CD8-positive, alpha-beta memory T cell (primary cell): ENCODE measurements at regions not wholly inside any gene's neighbourhood (a gene's known extent, or its start where the extent isn't known, plus 50 kb on each side); places are given as distances from the start of the nearest gene placed in this dataset.

Experiments
- CTCF ChIA-PET: fragments of 350-600 bp; sonication (Branson Sonifier 250); formaldehyde crosslinking; loops from one replicate; lab custom pipeline; 2021; ENCODE audit warnings: antibody characterized with exemption; lab: Charles Lee
- POLR2A ChIA-PET: fragments of 350-600 bp; sonication (Branson Sonifier 250); formaldehyde crosslinking; loops from one replicate; lab custom pipeline; 2021; ENCODE audit warnings: antibody characterized with exemption; lab: Charles Lee
- DNase-seq, 5 donors: peaks; one replicate each; pipeline versions ENCODE4 v3.0.0 to v3.0.0-alpha.2; 2020 to 2022; ENCODE audit warnings: mixed read lengths in 1 of 5
- H3K27ac ChIP-seq: one replicate; pipeline ENCODE4 v1.7.0; 2013; ENCODE audit warnings: low read depth, mild to moderate bottlenecking, low read length, moderate library complexity
- H3K27me3 ChIP-seq: 2 replicates; pipeline ENCODE4 v1.7.0; 2013; ENCODE audit warnings: low read length, mild to moderate bottlenecking; ENCODE audit not compliant: insufficient read depth, poor library complexity, severe bottlenecking
- H3K36me3 ChIP-seq: 2 replicates; pipeline ENCODE4 v1.7.0; 2013; ENCODE audit warnings: mild to moderate bottlenecking, low read length, moderate library complexity; ENCODE audit not compliant: insufficient read depth
- H3K4me1 ChIP-seq: 2 replicates; pipeline ENCODE4 v1.7.0; 2013; ENCODE audit warnings: mild to moderate bottlenecking, low read length, moderate library complexity; ENCODE audit not compliant: insufficient read depth
- H3K4me3 ChIP-seq: 2 replicates; pipeline ENCODE4 v1.7.0; 2013; ENCODE audit warnings: mild to moderate bottlenecking, low read length
- H3K9me3 ChIP-seq: 2 replicates; pipeline ENCODE4 v1.7.0; 2013; ENCODE audit warnings: mild to moderate bottlenecking, low read length
- H3K27ac Mint-ChIP-seq, 8 donors: one replicate each; pipeline ENCODE4 v1.8.0; 2020 to 2021; ENCODE audit warnings: mixed read lengths in 8 of 8, mild to moderate bottlenecking in 6 of 8, inconsistent platforms in 3 of 8, moderate library complexity in 3 of 8
- H3K27me3 Mint-ChIP-seq, 2 donors: one replicate each; pipeline ENCODE4 v1.8.0; 2020 to 2021; ENCODE audit warnings: mixed read lengths in 2 of 2, mild to moderate bottlenecking in 1 of 2, moderate library complexity in 1 of 2
- H3K36me3 Mint-ChIP-seq, 3 donors: one replicate each; pipeline ENCODE4 v1.8.0; 2020 to 2021; ENCODE audit warnings: mixed read lengths in 3 of 3, inconsistent platforms in 1 of 3, mild to moderate bottlenecking in 1 of 3
- H3K4me1 Mint-ChIP-seq, 3 donors: one replicate each; pipeline ENCODE4 v1.8.0; 2020 to 2021; ENCODE audit warnings: mixed read lengths in 3 of 3, inconsistent platforms in 1 of 3, mild to moderate bottlenecking in 1 of 3
- H3K4me3 Mint-ChIP-seq, 7 donors: one replicate each; pipeline ENCODE4 v1.8.0; 2020 to 2021; ENCODE audit warnings: mixed read lengths in 7 of 7, mild to moderate bottlenecking in 6 of 7, moderate library complexity in 4 of 7, inconsistent platforms in 2 of 7
- H3K9me3 Mint-ChIP-seq, 5 donors: one replicate each; pipeline ENCODE4 v1.8.0; 2020 to 2022; ENCODE audit warnings: mixed read lengths in 5 of 5, mild to moderate bottlenecking in 3 of 5, moderate library complexity in 2 of 5, inconsistent platforms in 1 of 5

GRCh38 chr5:152864991-152865390, 459.9 kb upstream of the NMUR2 start:
- Mint-ChIP-seq H3K36me3 (no peaks in the 10 kb centered on the region), H3K27ac (no peak overlapping the region), H3K4me1 (no peaks in the 10 kb centered on the region), H3K27me3 (no peaks in the 10 kb centered on the region), H3K4me3 (no peak overlapping the region), H3K9me3 (peaks cover 0 to 18% (median 5%) of the 10 kb centered on the region in 5 donors)
- no peak overlapping the region for H3K27ac ChIP-seq
- ChIA-PET POLR2A (no interaction called here), CTCF (no interaction called here)
- H3K27me3 ChIP-seq: no peaks in the 10 kb centered on the region
- H3K4me1 ChIP-seq: no peaks in the 10 kb centered on the region
- no peaks in the 10 kb centered on the region for H3K9me3 ChIP-seq
- no peaks in the 10 kb centered on the region for H3K36me3 ChIP-seq
- no peak overlapping the region for H3K4me3 ChIP-seq
- no peak for DNase-seq

GRCh38 chr5:152869971-152870370, 464.9 kb upstream of the NMUR2 start:
- Histone ChIP-seq H3K36me3 (no peaks in the 10 kb centered on the region), H3K9me3 (no peaks in the 10 kb centered on the region), H3K4me1 (no peaks in the 10 kb centered on the region), H3K4me3 (no peak overlapping the region), H3K27ac (no peak overlapping the region), H3K27me3 (no peaks in the 10 kb centered on the region)
- DNase-seq: no peak
- Mint-ChIP-seq H3K9me3 (peaks cover 0 to 28% (median 2%) of the 10 kb centered on the region in 5 donors), H3K36me3 (no peaks in the 10 kb centered on the region), H3K4me1 (no peaks in the 10 kb centered on the region), H3K27me3 (no peaks in the 10 kb centered on the region), H3K4me3 (no peak overlapping the region), H3K27ac (no peak overlapping the region)
- ChIA-PET CTCF (no interaction called here), POLR2A (no interaction called here)

DNA sequence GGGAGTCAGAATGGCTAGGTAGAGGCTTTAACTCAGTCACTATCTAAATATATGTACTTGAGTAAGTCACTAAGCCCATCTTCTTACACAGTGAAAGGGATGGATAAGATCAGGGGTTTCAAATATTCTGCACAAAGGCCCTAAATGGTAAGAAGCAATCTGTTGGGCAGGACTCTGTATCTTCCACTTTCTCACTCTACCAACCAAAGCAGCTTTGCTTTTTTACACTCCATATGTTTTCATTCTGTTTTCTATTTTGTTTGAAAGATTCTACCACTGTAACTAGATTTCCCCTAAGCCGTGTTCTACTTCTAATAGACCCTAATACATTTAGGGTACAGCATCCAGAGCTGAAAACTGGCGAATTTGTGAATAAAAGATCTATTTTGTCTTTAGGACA, 477.5 kb upstream of the NMUR2 start:
- Mint-ChIP-seq H3K9me3 (peaks cover 3 to 26% (median 3%) of the 10 kb centered on the region in 5 donors), H3K4me3 (no peak overlapping the region), H3K4me1 (no peaks in the 10 kb centered on the region), H3K27ac (no peak overlapping the region), H3K36me3 (no peaks in the 10 kb centered on the region), H3K27me3 (no peaks in the 10 kb centered on the region)
- Histone ChIP-seq H3K27ac (no peak overlapping the region), H3K27me3 (no peaks in the 10 kb centered on the region), H3K9me3 (no peaks in the 10 kb centered on the region), H3K4me1 (no peaks in the 10 kb centered on the region), H3K4me3 (no peak overlapping the region), H3K36me3 (no peaks in the 10 kb centered on the region)
- DNase-seq: no peak
- POLR2A ChIA-PET: no interaction called here
- CTCF ChIA-PET: no interaction called here

DNA sequence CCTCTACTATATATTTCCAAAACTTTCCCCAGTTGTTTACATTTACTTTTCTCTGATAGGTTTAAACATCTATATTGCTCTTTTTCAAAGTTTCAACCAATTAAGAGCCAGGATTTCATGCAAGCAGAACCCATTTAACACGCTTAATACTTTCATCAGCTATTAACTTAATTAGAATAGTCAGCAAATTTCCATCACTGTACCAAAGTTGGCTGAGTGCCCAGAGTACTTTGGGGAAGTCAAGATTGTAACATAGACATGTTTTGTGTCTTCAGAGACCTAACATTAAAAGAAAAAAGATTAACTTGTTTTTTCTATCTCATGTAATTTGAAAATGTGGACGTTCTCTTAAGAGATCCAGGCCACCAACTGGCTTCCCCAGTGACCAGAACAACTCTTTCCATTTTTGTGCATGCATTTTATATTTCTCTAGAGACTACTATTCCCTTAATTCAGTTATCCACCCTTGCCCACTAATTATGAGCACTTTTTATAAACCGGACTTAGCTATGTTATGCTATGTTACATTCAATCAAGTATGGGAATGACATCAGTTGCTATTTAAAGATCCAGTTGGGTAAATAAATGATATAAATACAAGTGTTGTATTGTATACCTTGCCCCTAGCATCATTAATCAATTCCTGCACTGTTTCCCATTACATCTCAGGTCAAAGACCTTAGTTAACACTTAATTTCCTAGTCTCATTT, 478.1 kb upstream of the NMUR2 start:
- Histone ChIP-seq H3K9me3 (no peaks in the 10 kb centered on the region), H3K4me3 (no peak overlapping the region), H3K27me3 (no peaks in the 10 kb centered on the region), H3K4me1 (no peaks in the 10 kb centered on the region), H3K36me3 (no peaks in the 10 kb centered on the region), H3K27ac (no peak overlapping the region)
- peaks cover 3 to 26% (median 3%) of the 10 kb centered on the region in 5 donors for H3K9me3 Mint-ChIP-seq
- no peak overlapping the region for H3K27ac Mint-ChIP-seq
- ChIA-PET POLR2A (no interaction called here), CTCF (no interaction called here)
- no peak for DNase-seq
- no peaks in the 10 kb centered on the region for H3K36me3 Mint-ChIP-seq
- no peak overlapping the region for H3K4me3 Mint-ChIP-seq
- H3K4me1 Mint-ChIP-seq: no peaks in the 10 kb centered on the region
- no peaks in the 10 kb centered on the region for H3K27me3 Mint-ChIP-seq

DNA sequence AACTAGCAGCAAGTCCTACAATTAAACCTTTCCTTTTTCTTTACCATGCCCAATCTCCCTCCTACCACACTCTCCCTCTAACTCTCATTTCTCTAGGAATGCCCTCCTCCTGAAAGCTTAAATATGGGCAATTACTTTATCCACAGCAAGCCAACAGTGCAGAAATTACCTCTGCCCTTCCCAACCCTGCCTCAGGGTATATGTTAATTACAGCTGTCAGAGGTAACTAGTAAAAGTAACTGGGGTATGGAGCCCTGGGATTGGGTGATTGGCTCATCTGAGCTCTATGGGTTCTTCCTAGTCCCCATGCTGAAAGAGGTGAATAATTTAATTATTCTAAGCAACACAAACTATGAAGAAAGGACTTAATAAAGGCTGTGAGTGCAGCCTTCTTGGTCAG, 478.9 kb upstream of the NMUR2 start:
- Histone ChIP-seq H3K27me3 (no peaks in the 10 kb centered on the region), H3K36me3 (no peaks in the 10 kb centered on the region), H3K27ac (no peak overlapping the region), H3K4me3 (no peak overlapping the region), H3K4me1 (no peaks in the 10 kb centered on the region), H3K9me3 (no peaks in the 10 kb centered on the region)
- peaks cover 0 to 26% (median 3%) of the 10 kb centered on the region in 5 donors for H3K9me3 Mint-ChIP-seq
- H3K4me3 Mint-ChIP-seq: no peak overlapping the region
- H3K4me1 Mint-ChIP-seq: no peaks in the 10 kb centered on the region
- POLR2A ChIA-PET: no interaction called here
- CTCF ChIA-PET: no interaction called here
- DNase-seq: no peak
- peak overlapping the region in 1 of 8 donors; percentile 72 for H3K27ac Mint-ChIP-seq
- H3K27me3 Mint-ChIP-seq: no peaks in the 10 kb centered on the region
- H3K36me3 Mint-ChIP-seq: no peaks in the 10 kb centered on the region

GRCh38 chr5:152900332-152900731, 495.3 kb upstream of the NMUR2 start:
- no peaks in the 10 kb centered on the region for H3K4me1 ChIP-seq
- CTCF ChIA-PET: no interaction called here
- H3K9me3 ChIP-seq: no peaks in the 10 kb centered on the region
- no peak overlapping the region for H3K27ac Mint-ChIP-seq
- no peaks in the 10 kb centered on the region for H3K36me3 ChIP-seq
- no peak overlapping the region for H3K27ac ChIP-seq
- H3K27me3 Mint-ChIP-seq: no peaks in the 10 kb centered on the region
- no peaks in the 10 kb centered on the region for H3K36me3 Mint-ChIP-seq
- POLR2A ChIA-PET: no interaction called here
- no peak overlapping the region for H3K4me3 Mint-ChIP-seq
- DNase-seq: no peak
- no peaks in the 10 kb centered on the region for H3K27me3 ChIP-seq
- no peak overlapping the region for H3K4me3 ChIP-seq
- no peaks in the 10 kb centered on the region for H3K4me1 Mint-ChIP-seq
- peaks cover 2 to 7% (median 4%) of the 10 kb centered on the region in 5 donors for H3K9me3 Mint-ChIP-seq

DNA sequence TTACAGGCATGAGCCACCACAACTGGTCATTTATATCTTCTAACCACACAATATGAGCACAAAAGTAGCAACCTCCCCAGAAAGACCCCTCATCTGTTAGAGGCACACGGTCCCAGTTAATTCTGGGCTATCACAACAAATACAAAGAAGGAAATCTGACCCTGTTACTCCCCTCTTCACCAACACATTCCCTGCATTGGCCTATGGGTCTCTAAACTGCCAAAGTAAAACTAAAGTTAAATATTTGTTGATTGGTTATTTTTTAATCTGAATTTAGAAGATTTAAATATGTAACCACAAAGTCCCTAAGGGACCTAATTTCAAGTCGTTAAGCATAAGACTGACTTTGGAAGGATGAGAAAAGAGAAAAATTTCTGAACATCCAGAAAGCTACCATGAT, 496.7 kb upstream of the NMUR2 start:
- no peak overlapping the region for H3K27ac ChIP-seq
- H3K27me3 ChIP-seq: no peaks in the 10 kb centered on the region
- POLR2A ChIA-PET: no interaction called here
- Mint-ChIP-seq H3K9me3 (peaks cover under 1 to 12% (median 4%) of the 10 kb centered on the region in 5 donors), H3K27me3 (no peaks in the 10 kb centered on the region), H3K4me3 (no peak overlapping the region), H3K4me1 (no peaks in the 10 kb centered on the region), H3K27ac (no peak overlapping the region), H3K36me3 (no peaks in the 10 kb centered on the region)
- H3K4me1 ChIP-seq: no peaks in the 10 kb centered on the region
- CTCF ChIA-PET: no interaction called here
- H3K9me3 ChIP-seq: no peaks in the 10 kb centered on the region
- no peaks in the 10 kb centered on the region for H3K36me3 ChIP-seq
- DNase-seq: no peak
- H3K4me3 ChIP-seq: no peak overlapping the region

GRCh38 chr5:152905286-152905685, 500.2 kb upstream of the NMUR2 start:
- ChIA-PET POLR2A (no interaction called here), CTCF (no interaction called here)
- Mint-ChIP-seq H3K4me3 (no peak overlapping the region), H3K9me3 (peaks cover 0 to 24% (median 5%) of the 10 kb centered on the region in 5 donors), H3K27me3 (no peaks in the 10 kb centered on the region), H3K36me3 (no peaks in the 10 kb centered on the region), H3K27ac (no peak overlapping the region), H3K4me1 (no peaks in the 10 kb centered on the region)
- Histone ChIP-seq H3K9me3 (no peaks in the 10 kb centered on the region), H3K36me3 (no peaks in the 10 kb centered on the region), H3K4me3 (no peak overlapping the region), H3K27me3 (no peaks in the 10 kb centered on the region), H3K27ac (no peak overlapping the region), H3K4me1 (no peaks in the 10 kb centered on the region)
- DNase-seq: no peak
